HCT116 (cell line): ENCODE measurements at regions not wholly inside any gene's neighbourhood (a gene's known extent, or its start where the extent isn't known, plus 50 kb on each side); places are given as distances from the start of the nearest gene placed in this dataset.

ENCODE experiments used
- ATAC-seq: fragments of 200-7000 bp; cut with Tn5 transposase; 2 replicates; pipeline ENCODE4 v1.9.1; 2020; ENCODE audit warnings: mild to moderate bottlenecking, moderate library complexity
- BruUV-seq: library from RNA; stranded (reverse); fragments of 400-500 nt; replicated peaks from 2 replicates; lab custom pipeline; 2021; lab: Mats Ljungman, UMichigan
- CTCF ChIA-PET: fragments of 300-600 bp; sonication (Branson Sonifier 250); formaldehyde crosslinking; loops from one replicate; lab custom pipeline; 2021; ENCODE audit warnings: antibody characterized with exemption; lab: Charles Lee
- POLR2A ChIA-PET: fragments of 300-600, 350-600 bp; sonication (Branson Sonifier 250); formaldehyde crosslinking; loops from one replicate; lab custom pipeline; 2021; ENCODE audit warnings: antibody characterized with exemption; lab: Charles Lee
- RAD21 ChIA-PET, 2 experiments: fragments of 300-600 bp; sonication (Branson Sonifier 250); formaldehyde crosslinking; loops; one replicate each; lab custom pipeline; 2023; ENCODE audit warnings: low total read pairs in 2 of 2; ENCODE audit not compliant: uncharacterized antibody in 2 of 2, unreplicated experiment in 2 of 2, low non-redundant PET in 1 of 2; lab: Charles Lee
- DNase-seq: peaks from one replicate; pipeline ENCODE4 v3.0.0-alpha.2; 2010; ENCODE audit warnings: low read depth, low spot score
- H2AFZ ChIP-seq: fragments of 200-600 bp; shearing (Covaris generic), sonication (generic); 2 replicates; pipeline ENCODE4 v1.6.1; 2017; ENCODE audit warnings: low read depth, mixed run types, mixed read lengths, antibody characterized with exemption, low read length; ENCODE audit not compliant: poor library complexity, severe bottlenecking
- H3K27ac ChIP-seq: 2 replicates; pipeline ENCODE4 v1.5.1; 2012; ENCODE audit warnings: low read depth, low read length
- H3K27me3 ChIP-seq: fragments of 200-600 bp; sonication (generic); 2 replicates; pipeline ENCODE4 v1.6.1; 2016; ENCODE audit warnings: mixed run types, low read length, mixed read lengths; ENCODE audit not compliant: insufficient read depth
- H3K36me3 ChIP-seq, 2 experiments: fragments of 200-500 bp in 1 of 2; fragments of 200-600 bp in 1 of 2; sonication (Bioruptor generic) in 1 of 2; sonication (generic) in 1 of 2; 2 replicates each; pipeline versions ENCODE4 v1.5.1 to v1.6.1; 2014 to 2016; ENCODE audit warnings: low read length in 2 of 2, inconsistent platforms in 1 of 2, mixed read lengths in 1 of 2, mixed run types in 1 of 2; ENCODE audit not compliant: insufficient read depth in 2 of 2, control insufficient read depth in 1 of 2
- H3K4me1 ChIP-seq, 2 experiments: fragments of 200-600 bp in 1 of 2; sonication (generic) in 1 of 2; 2 replicates each; pipeline versions ENCODE4 v1.5.1 to v1.6.1; 2012 to 2017; ENCODE audit warnings: low read length in 2 of 2, inconsistent platforms in 1 of 2, mild to moderate bottlenecking in 1 of 2, mixed read lengths in 1 of 2, mixed run types in 1 of 2, moderate library complexity in 1 of 2; ENCODE audit not compliant: insufficient read depth in 2 of 2, control insufficient read depth in 1 of 2
- H3K4me2 ChIP-seq: fragments of 200-600 bp; sonication (generic); 2 replicates; pipeline ENCODE4 v1.6.1; 2017; ENCODE audit warnings: mixed run types, low read length, mixed read lengths
- H3K4me3 ChIP-seq, 2 experiments: fragments of 200-600 bp in 1 of 2; sonication (generic) in 1 of 2; replicated peaks in 1 of 2; 2 replicates each; pipeline ENCODE4 v1.5.1; 2011 to 2016; ENCODE audit warnings: low read length in 2 of 2, control low read depth in 1 of 2, low read depth in 1 of 2, mild to moderate bottlenecking in 1 of 2, mixed read lengths in 1 of 2, mixed run types in 1 of 2
- H3K79me2 ChIP-seq: fragments of 200-600 bp; sonication (generic); 2 replicates; pipeline ENCODE4 v1.6.1; 2017; ENCODE audit warnings: mild to moderate bottlenecking, mixed run types, low read length, moderate library complexity, mixed read lengths; ENCODE audit not compliant: insufficient read depth
- H3K9ac ChIP-seq: fragments of 200-600 bp; sonication (generic); 2 replicates; pipeline ENCODE4 v1.6.1; 2016; ENCODE audit warnings: low read length, mixed read lengths
- H3K9me2 ChIP-seq: fragments of 200-600 bp; sonication (generic), shearing (Covaris generic); 2 replicates; pipeline ENCODE4 v1.6.1; 2017; ENCODE audit warnings: mixed run types, mild to moderate bottlenecking, moderate library complexity; ENCODE audit not compliant: insufficient read depth
- H3K9me3 ChIP-seq, 2 experiments: fragments of 200-500 bp in 1 of 2; fragments of 200-600 bp in 1 of 2; sonication (Bioruptor generic) in 1 of 2; sonication (generic) in 1 of 2; 2 replicates each; pipeline ENCODE4 v1.6.1; 2014 to 2017; ENCODE audit warnings: low read length in 2 of 2, mixed read lengths in 2 of 2, inconsistent platforms in 1 of 2, low read depth in 1 of 2, mild to moderate bottlenecking in 1 of 2, mixed run types in 1 of 2, moderate library complexity in 1 of 2; ENCODE audit not compliant: control insufficient read depth in 1 of 2, insufficient read depth in 1 of 2
- H4K20me1 ChIP-seq: fragments of 200-600 bp; sonication (generic), shearing (Covaris generic); 2 replicates; pipeline ENCODE4 v1.6.1; 2017; ENCODE audit warnings: mixed run types, mild to moderate bottlenecking, moderate library complexity; ENCODE audit not compliant: insufficient read depth
- CBX3 ChIP-seq: IDR thresholded peaks from 2 replicates; pipeline ENCODE4 v1.6.1; 2012; ENCODE audit warnings: low read depth
- CEBPB ChIP-seq: IDR thresholded peaks from 2 replicates; pipeline ENCODE4 v1.6.1; 2012; ENCODE audit warnings: low read depth
- EGR1 ChIP-seq: IDR thresholded peaks from 2 replicates; pipeline ENCODE4 v1.6.1; 2012; ENCODE audit warnings: low read depth
- ELF1 ChIP-seq: IDR thresholded peaks from 2 replicates; pipeline ENCODE4 v1.6.1; 2012; ENCODE audit warnings: low read depth, borderline replicate concordance
- EZH2phosphoT487 ChIP-seq: fragments of 200-600 bp; IDR thresholded peaks from 2 replicates; pipeline ENCODE4 v1.6.1; 2018; ENCODE audit warnings: antibody characterized with exemption, borderline replicate concordance
- SIN3A ChIP-seq: IDR thresholded peaks from 2 replicates; pipeline ENCODE4 v1.6.1; 2012; ENCODE audit warnings: low read depth
- ZNF274 ChIP-seq: fragments of 200-500 bp; sonication (Bioruptor generic); IDR thresholded peaks from 2 replicates; pipeline ENCODE4 v1.6.1; 2014; ENCODE audit warnings: mild to moderate bottlenecking, low read depth, low read length, inconsistent platforms
- intact Hi-C: fragments of 100-400 bp; cut with micrococcal nuclease; formaldehyde crosslinking; loops from 2 replicates; pipeline ENCODE4 v1.10.0; 2022
- TF ChIP-seq, protein P1 (sequence below): IDR thresholded peaks from 2 replicates; pipeline ENCODE4 v1.6.1; 2012; ENCODE audit warnings: low read depth

GRCh38 chr5:125888358-125888757 lies 534.9 kb upstream of the GRAMD2B start:
- TF ChIP-seq CEBPB: no peak
- TF ChIP-seq EGR1: no peak
- TF ChIP-seq, protein P1, sequence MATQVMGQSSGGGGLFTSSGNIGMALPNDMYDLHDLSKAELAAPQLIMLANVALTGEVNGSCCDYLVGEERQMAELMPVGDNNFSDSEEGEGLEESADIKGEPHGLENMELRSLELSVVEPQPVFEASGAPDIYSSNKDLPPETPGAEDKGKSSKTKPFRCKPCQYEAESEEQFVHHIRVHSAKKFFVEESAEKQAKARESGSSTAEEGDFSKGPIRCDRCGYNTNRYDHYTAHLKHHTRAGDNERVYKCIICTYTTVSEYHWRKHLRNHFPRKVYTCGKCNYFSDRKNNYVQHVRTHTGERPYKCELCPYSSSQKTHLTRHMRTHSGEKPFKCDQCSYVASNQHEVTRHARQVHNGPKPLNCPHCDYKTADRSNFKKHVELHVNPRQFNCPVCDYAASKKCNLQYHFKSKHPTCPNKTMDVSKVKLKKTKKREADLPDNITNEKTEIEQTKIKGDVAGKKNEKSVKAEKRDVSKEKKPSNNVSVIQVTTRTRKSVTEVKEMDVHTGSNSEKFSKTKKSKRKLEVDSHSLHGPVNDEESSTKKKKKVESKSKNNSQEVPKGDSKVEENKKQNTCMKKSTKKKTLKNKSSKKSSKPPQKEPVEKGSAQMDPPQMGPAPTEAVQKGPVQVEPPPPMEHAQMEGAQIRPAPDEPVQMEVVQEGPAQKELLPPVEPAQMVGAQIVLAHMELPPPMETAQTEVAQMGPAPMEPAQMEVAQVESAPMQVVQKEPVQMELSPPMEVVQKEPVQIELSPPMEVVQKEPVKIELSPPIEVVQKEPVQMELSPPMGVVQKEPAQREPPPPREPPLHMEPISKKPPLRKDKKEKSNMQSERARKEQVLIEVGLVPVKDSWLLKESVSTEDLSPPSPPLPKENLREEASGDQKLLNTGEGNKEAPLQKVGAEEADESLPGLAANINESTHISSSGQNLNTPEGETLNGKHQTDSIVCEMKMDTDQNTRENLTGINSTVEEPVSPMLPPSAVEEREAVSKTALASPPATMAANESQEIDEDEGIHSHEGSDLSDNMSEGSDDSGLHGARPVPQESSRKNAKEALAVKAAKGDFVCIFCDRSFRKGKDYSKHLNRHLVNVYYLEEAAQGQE: no peak
- TF ChIP-seq ELF1: no peak
- no peak for TF ChIP-seq CBX3
- TF ChIP-seq ZNF274: no peak
- TF ChIP-seq EZH2phosphoT487: no peak
- no peak for TF ChIP-seq SIN3A
- ChIA-PET CTCF (no interaction called here), POLR2A (no interaction called here), RAD21 (no interaction called here)
- Histone ChIP-seq H3K4me3 (no peak overlapping the region), H3K27ac (no peak overlapping the region), H3K79me2 (no peaks in the 10 kb centered on the region), H3K4me1 (no peaks in the 10 kb centered on the region), H3K9me3 (no peaks in the 10 kb centered on the region), H2AFZ (no peak overlapping the region), H3K9ac (no peak overlapping the region), H4K20me1 (no peaks in the 10 kb centered on the region), H3K9me2 (no peaks in the 10 kb centered on the region), H3K36me3 (no peaks in the 10 kb centered on the region), H3K27me3 (no peaks in the 10 kb centered on the region), H3K4me2 (no peak overlapping the region)
- no TSS peak for BruUV-seq
- intact Hi-C loops: no loop called here
- DNase-seq: no peak
- ATAC-seq: no peak
